WTC11 (cell line): ENCODE measurements at regions not wholly inside any gene's neighbourhood (a gene's known extent, or its start where the extent isn't known, plus 50 kb on each side); places are given as distances from the start of the nearest gene placed in this dataset.

Experiments
- ATAC-seq: fragments of 200-7000 bp; cut with Tn5 transposase; 2 replicates; pipeline ENCODE4 v1.10.0; 2021; ENCODE audit warnings: mild to moderate bottlenecking, moderate library complexity
- CTCF ChIA-PET: fragments of 300-600 bp; sonication (Branson Sonifier 250); formaldehyde crosslinking; loops from one replicate; lab custom pipeline; 2021; ENCODE audit warnings: antibody characterized with exemption; lab: Charles Lee
- POLR2A ChIA-PET: fragments of 350-600 bp; sonication (Branson Sonifier 250); formaldehyde crosslinking; loops from one replicate; lab custom pipeline; 2021; ENCODE audit warnings: antibody characterized with exemption; lab: Charles Lee
- DNase-seq: peaks from one replicate; pipeline ENCODE4 v3.0.0; 2021; ENCODE audit warnings: low spot score
- H3K27ac Mint-ChIP-seq: 2 replicates; pipeline ENCODE4 v1.8.0; 2021; ENCODE audit warnings: mixed read lengths
- H3K27me3 Mint-ChIP-seq: 2 replicates; pipeline ENCODE4 v1.8.0; 2021; ENCODE audit warnings: low read depth, mild to moderate bottlenecking, moderate library complexity, mixed read lengths
- H3K36me3 Mint-ChIP-seq: 2 replicates; pipeline ENCODE4 v1.8.0; 2021; ENCODE audit warnings: mixed read lengths
- H3K4me1 Mint-ChIP-seq: 2 replicates; pipeline ENCODE4 v1.8.0; 2022; ENCODE audit warnings: mixed read lengths
- H3K4me3 Mint-ChIP-seq: 2 replicates; pipeline ENCODE4 v1.8.0; 2021; ENCODE audit warnings: mild to moderate bottlenecking, moderate library complexity, mixed read lengths
- H3K9me3 Mint-ChIP-seq: 2 replicates; pipeline ENCODE4 v1.8.0; 2021; ENCODE audit warnings: mixed read lengths
- ARID4B ChIP-seq: sonication (generic); formaldehyde crosslinking; IDR thresholded peaks from 2 replicates; pipeline ENCODE4 v1.8.0; 2023; ENCODE audit warnings: missing genetic modification reagents, mild to moderate bottlenecking, borderline replicate concordance
- CBFB ChIP-seq: sonication (generic); formaldehyde crosslinking; IDR thresholded peaks from 2 replicates; pipeline ENCODE4 v1.8.1; 2022; ENCODE audit warnings: mild to moderate bottlenecking, low read depth, missing genetic modification reagents
- E2F5 ChIP-seq: sonication (generic); formaldehyde crosslinking; IDR thresholded peaks from 2 replicates; pipeline ENCODE4 v1.8.1; 2022; ENCODE audit warnings: mild to moderate bottlenecking, moderate library complexity, missing genetic modification reagents
- FOXK1 ChIP-seq: sonication (generic); formaldehyde crosslinking; IDR thresholded peaks from 2 replicates; pipeline ENCODE4 v1.8.0; 2022; ENCODE audit warnings: mild to moderate bottlenecking, moderate library complexity, missing genetic modification reagents
- GTF2I ChIP-seq: fragments of 250-450 bp; sonication (Bioruptor Pico); conservative IDR thresholded peaks from 2 replicates; pipeline ENCODE4 v1.4.0; 2021; ENCODE audit warnings: mild to moderate bottlenecking
- IRF1 ChIP-seq: sonication (generic); formaldehyde crosslinking; IDR thresholded peaks from 2 replicates; pipeline ENCODE4 v1.8.0; 2023; ENCODE audit warnings: missing genetic modification reagents
- MAX ChIP-seq: sonication (generic); formaldehyde crosslinking; IDR thresholded peaks from 2 replicates; pipeline ENCODE4 v1.8.0; 2022; ENCODE audit warnings: mild to moderate bottlenecking, missing genetic modification reagents
- NFE2L1 ChIP-seq: sonication (generic); formaldehyde crosslinking; IDR thresholded peaks from 2 replicates; pipeline ENCODE4 v1.8.1; 2023; ENCODE audit warnings: missing genetic modification reagents
- NR1H2 ChIP-seq: sonication (generic); formaldehyde crosslinking; IDR thresholded peaks from 2 replicates; pipeline ENCODE4 v1.9.0; 2021; ENCODE audit warnings: mild to moderate bottlenecking, moderate library complexity, missing genetic modification reagents
- NR3C1 ChIP-seq: sonication (generic); formaldehyde crosslinking; conservative IDR thresholded peaks from 2 replicates; pipeline ENCODE4 v1.8.1; 2023; ENCODE audit warnings: low read depth, mild to moderate bottlenecking, missing genetic modification reagents
- ZNF121 ChIP-seq: sonication (generic); formaldehyde crosslinking; IDR thresholded peaks from 2 replicates; pipeline ENCODE4 v1.8.0; 2023; ENCODE audit warnings: missing genetic modification reagents
- ZNF281 ChIP-seq: sonication (generic); formaldehyde crosslinking; IDR thresholded peaks from 2 replicates; pipeline ENCODE4 v1.8.0; 2023; ENCODE audit warnings: mild to moderate bottlenecking, missing genetic modification reagents
- ZNF317 ChIP-seq: sonication (generic); formaldehyde crosslinking; IDR thresholded peaks from 2 replicates; pipeline ENCODE4 v1.8.1; 2023; ENCODE audit warnings: low read depth, mild to moderate bottlenecking, moderate library complexity, missing genetic modification reagents, borderline replicate concordance
- ZNF425 ChIP-seq: fragments of 250-450 bp; sonication (Bioruptor Pico); conservative IDR thresholded peaks from 2 replicates; pipeline ENCODE4 v1.9.0; 2021; ENCODE audit warnings: mild to moderate bottlenecking
- ZNF512 ChIP-seq: sonication (generic); formaldehyde crosslinking; IDR thresholded peaks from 2 replicates; pipeline ENCODE4 v1.8.1; 2022; ENCODE audit warnings: missing genetic modification reagents, borderline replicate concordance

GRCh38 chr9:24451346-24451745, 94.4 kb downstream of the IZUMO3 start:
- 0 out of 2 replicates have a peak, but pooled peaks cover 9% of the 10 kb centered on the region for H3K36me3 Mint-ChIP-seq
- no peak overlapping the region for H3K27ac Mint-ChIP-seq
- ChIA-PET CTCF (no interaction called here), POLR2A (no interaction called here)
- no peaks in the 10 kb centered on the region for H3K27me3 Mint-ChIP-seq
- no peak for ATAC-seq
- DNase-seq = no peak
- no peaks in the 10 kb centered on the region for H3K4me1 Mint-ChIP-seq
- no peak overlapping the region for H3K4me3 Mint-ChIP-seq
- peaks cover 14% of the 10 kb centered on the region for H3K9me3 Mint-ChIP-seq
- no peak for TF ChIP-seq GTF2I (CRISPR knock-in tag)
- TF ChIP-seq IRF1 (CRISPR knock-in tag) = no peak
- no peak for TF ChIP-seq CBFB (CRISPR knock-in tag)
- no peak for TF ChIP-seq E2F5 (CRISPR knock-in tag)
- TF ChIP-seq ARID4B = no peak
- TF ChIP-seq ZNF281 (CRISPR knock-in tag) = no peak
- TF ChIP-seq ZNF425 (CRISPR knock-in tag) = no peak
- TF ChIP-seq NFE2L1 (CRISPR knock-in tag) = no peak
- TF ChIP-seq NR1H2 = no peak
- TF ChIP-seq ZNF317 (CRISPR knock-in tag) = no peak
- TF ChIP-seq, all 79 proteins: peak for 0

GRCh38 chr9:24449976-24450375, 95.7 kb downstream of the IZUMO3 start:
- H3K27ac Mint-ChIP-seq = no peak overlapping the region
- H3K36me3 Mint-ChIP-seq = 0 out of 2 replicates have a peak, but pooled peaks cover 8% of the 10 kb centered on the region
- TF ChIP-seq FOXK1 (CRISPR knock-in tag) (no peak), NR3C1 (CRISPR knock-in tag) (no peak), ZNF512 (no peak), MAX (no peak), ZNF121 (no peak)
- POLR2A ChIA-PET = no interaction called here
- no peak overlapping the region for H3K4me3 Mint-ChIP-seq
- ATAC-seq = no peak
- H3K9me3 Mint-ChIP-seq = peaks cover 21% of the 10 kb centered on the region
- CTCF ChIA-PET = no interaction called here
- no peaks in the 10 kb centered on the region for H3K27me3 Mint-ChIP-seq
- DNase-seq = no peak
- H3K4me1 Mint-ChIP-seq = no peaks in the 10 kb centered on the region
